ENCODE measurements at regions not wholly inside any gene's neighbourhood (a gene's known extent, or its start where the extent isn't known, plus 50 kb on each side); places are given as distances from the start of the nearest gene placed in this dataset.

- no peak for TF ChIP-seq EP300 (IDR thresholded peaks at IDR 0.05; ENCODE audit: borderline replicate concordance)
- no peak for TF ChIP-seq CEBPB (IDR thresholded peaks at IDR 0.05)
- no peak for TF ChIP-seq REST (IDR thresholded peaks at IDR 0.05; ENCODE audit: low read depth)
- no peak for TF ChIP-seq TCF12 (IDR thresholded peaks at IDR 0.05; ENCODE audit: low read depth)
- no peak for TF ChIP-seq TAF1 (IDR thresholded peaks at IDR 0.05; ENCODE audit: low read depth)
- TF ChIP-seq MAX (IDR thresholded peaks at IDR 0.05), result no peak
- TF ChIP-seq CREB1 (IDR thresholded peaks at IDR 0.05; ENCODE audit: low read depth), result no peak
- no peak for TF ChIP-seq TEAD4 (IDR thresholded peaks at IDR 0.05)
These were observed 258.8 kb upstream of the ASIC2 start for GRCh38 chr17:33551911-33552310.

Measured in Ishikawa (cell line).